ENCODE measurements at regions not wholly inside any gene's neighbourhood (a gene's known extent, or its start where the extent isn't known, plus 50 kb on each side); places are given as distances from the start of the nearest gene placed in this dataset.
"Not testable (repeated sequence)": the region's sequence is repeated elsewhere in the genome, so short reads cannot be mapped to it uniquely, and the experiment has no call there.

- DNase-seq (ENCODE audit: low read depth) = no peak
These were observed 437.0 kb upstream of the CNTN6 start for GRCh38 chr3:655824-656223.

- no peak for DNase-seq (ENCODE audit: low read depth)
These were observed 431.5 kb upstream of the CNTN6 start for GRCh38 chr3:661356-661755.

DNA sequence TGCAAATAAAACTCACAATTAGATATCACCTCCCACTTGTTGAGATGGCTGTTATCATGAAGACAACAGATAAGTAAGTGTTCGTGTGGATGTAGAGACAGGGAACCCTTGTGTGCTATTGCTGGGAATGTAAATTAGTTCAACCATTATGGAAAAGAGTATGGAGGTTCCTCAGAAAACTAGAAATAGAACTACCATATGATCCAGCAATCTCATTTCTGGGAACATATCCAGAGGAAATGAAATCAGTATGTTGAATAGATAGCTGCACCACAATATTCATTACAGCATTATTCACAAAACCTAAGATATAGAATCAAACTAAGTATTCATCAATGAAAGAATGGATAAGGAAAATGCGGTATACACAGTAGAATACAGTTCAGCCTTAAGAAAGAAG is 418.7 kb upstream of the CNTN6 start:
- no peak for DNase-seq (ENCODE audit: low read depth)

- DNase-seq (ENCODE audit: low read depth) = no peak
These were observed 417.0 kb upstream of the CNTN6 start for GRCh38 chr3:675846-676245.

DNA sequence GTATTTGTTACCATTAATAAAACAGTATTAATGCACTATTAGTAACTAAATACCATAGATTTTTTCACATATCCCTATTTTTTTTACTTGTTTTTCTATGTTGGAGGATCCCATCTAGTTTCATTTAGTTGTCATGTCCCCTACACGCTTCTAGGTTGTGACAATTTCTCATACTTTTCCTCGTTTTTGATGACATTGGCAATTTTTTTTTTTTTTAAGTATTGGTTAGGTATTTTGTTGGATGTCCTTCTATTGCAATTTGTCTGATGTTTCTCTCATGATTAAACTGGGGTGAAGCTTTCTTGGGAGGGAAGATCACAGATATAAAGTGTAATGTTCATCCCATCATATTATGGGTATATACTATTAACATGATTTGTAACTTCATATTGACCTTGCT is 409.1 kb upstream of the CNTN6 start:
- no peak for DNase-seq (ENCODE audit: low read depth)

- DNase-seq (ENCODE audit: low read depth) = no peak
These were observed 402.1 kb upstream of the CNTN6 start for GRCh38 chr3:690770-691169.

DNA sequence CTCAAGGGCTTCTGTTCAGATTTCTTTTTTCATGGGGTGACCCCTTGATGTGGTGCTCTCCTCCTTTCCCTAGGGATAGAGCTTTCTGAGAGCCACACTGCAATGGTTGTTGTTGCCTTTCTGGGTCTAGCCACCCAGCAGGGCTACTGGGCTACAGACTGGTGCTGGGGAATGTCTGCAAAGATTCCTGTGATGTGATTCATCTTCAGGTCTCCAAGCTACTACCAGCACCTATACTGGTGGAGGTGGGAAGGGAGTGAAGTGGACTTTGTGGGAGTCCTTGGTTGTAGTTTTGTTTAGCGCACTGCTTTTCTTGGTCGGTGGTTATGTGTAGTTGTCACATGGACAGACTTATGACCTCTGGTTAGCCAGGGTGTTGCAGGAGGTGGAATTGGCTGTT is 392.3 kb upstream of the CNTN6 start:
- DNase-seq (ENCODE audit: low read depth) = no peak

GRCh38 chr3:707041-707440 is 385.8 kb upstream of the CNTN6 start:
- DNase-seq (ENCODE audit: low read depth) = no peak

DNA sequence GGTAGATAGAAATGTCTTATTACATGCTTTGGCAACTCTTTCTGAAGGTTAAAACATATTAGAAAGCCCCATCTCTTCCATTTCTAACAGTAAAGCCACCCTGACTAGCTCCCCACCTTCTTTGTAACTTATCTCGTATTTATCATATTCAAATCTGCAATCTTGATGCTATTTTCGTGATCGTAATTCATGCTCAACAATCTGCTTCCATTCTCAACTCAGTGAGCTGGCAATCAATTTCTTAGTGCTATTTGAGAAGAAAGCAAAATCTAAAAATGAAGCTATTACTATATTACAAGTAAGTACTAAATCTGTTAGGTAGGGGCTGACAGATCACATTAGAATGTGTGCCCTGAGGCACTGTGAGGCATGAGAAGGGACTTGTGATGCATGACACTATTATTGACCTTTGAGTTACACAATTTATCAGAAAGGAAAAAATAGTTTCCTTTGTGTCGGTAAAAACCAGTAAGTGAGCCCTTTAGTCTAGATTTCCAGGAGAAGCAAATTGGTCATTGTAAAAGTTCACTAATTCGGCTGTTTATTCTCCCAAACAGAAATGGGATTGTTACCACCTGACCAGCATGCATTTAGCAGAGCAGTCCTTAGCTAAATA is 379.7 kb upstream of the CNTN6 start:
- DNase-seq (ENCODE audit: low read depth) = no peak

DNA sequence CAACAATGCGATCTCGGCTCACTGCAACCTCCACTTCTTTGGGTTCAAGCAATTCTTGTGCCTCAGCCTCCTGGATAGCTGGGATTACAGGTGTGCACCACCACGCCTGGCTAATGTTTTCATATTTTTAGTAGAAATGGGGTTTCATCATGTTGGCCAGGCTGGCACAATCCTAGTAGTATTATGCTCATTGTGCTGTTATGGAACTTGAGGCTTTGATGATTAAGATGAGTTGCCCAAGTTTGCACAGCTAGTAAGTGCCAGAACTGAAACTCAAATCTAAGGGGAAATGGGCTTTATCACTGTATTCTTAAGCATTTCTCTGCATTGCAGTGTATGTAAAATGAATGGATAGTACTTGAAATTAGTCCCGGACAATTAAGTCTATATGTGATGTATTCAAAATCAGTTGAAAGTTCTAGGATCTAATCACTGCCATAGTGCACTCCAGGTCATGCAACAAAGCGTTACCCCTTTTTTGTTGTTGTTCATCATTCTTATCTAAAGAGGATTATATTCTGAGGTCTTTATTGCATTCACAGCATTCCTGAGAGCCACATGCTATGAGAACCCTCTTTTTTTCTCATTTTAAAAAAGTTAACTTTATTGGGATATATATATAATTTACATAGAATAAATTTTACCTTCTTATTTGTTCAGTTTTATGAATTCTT is 378.7 kb upstream of the CNTN6 start:
- DNase-seq (ENCODE audit: low read depth) = no peak

- DNase-seq (ENCODE audit: low read depth) = no peak
These were observed 371.7 kb upstream of the CNTN6 start for GRCh38 chr3:721086-721485.

DNA sequence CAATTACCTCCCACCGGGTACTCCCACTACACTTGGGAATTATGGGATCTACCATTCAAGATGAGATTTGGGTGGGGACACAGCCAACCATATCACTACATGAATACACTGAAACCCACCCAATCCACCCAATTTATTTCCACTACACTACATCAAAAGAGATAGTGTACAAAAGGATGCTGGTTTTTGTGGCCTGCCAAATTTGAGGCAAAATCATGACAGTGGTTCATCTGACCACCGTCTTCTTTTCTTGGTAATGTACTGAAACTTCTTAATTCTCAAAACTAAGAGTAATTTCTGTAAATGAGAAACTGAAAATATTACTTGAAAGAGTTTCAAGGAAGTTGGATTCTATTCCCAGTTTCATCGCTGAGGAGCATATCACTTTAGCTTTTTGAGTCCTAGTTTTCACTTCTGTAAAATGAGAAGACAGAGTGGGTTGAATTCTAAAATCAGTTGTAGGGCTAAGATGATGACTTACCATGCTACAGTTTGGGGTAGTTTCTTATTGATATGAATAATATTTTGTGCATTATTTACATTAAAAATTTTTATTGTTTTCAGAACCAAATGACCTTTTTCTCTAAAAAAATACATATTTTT is 360.4 kb upstream of the CNTN6 start:
- no peak for DNase-seq (ENCODE audit: low read depth)

GRCh38 chr3:733313-733712 is 359.5 kb upstream of the CNTN6 start:
- DNase-seq (ENCODE audit: low read depth) = no peak

DNA sequence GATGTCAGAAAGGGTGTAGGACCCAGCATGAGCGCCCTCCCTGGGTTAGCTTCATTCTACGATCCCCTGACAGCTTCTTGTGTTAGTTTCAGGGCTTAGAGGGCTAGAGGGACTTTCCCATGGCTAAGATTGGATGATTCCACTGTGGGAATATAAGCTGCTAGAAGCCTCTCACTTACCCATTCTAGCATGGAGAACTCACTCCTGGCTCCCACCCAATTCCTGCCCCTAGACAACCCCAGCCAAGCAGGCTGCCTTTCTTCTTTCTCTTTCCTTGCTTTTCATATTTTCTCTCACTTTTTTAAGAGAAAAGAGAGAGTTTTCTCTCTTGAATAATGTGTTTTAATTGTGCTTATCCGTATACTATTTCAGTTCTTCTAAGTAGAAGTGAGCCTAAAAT is 335.1 kb upstream of the CNTN6 start:
- no peak for DNase-seq (ENCODE audit: low read depth)

- no peak for DNase-seq (ENCODE audit: low read depth)
These were observed 333.7 kb upstream of the CNTN6 start for GRCh38 chr3:759106-759505.

DNA sequence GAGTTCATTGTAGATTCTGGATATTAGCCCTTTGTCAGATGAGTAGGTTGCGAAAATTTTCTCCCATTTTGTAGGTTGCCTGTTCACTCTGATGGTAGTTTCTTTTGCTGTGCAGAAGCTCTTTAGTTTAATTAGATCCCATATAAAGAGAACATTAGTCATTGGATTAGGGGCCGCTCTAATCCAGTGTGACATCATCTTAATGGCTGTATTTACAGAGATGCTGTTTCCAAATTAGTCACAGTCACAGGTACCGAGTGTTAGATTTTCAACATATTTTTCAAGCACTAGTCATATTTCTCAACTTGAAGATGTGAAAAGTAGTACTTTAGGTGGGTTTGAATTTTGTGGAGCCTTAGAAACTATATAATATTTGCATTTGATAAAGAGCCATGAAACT is 319.4 kb upstream of the CNTN6 start:
- DNase-seq (ENCODE audit: low read depth) = not testable (repeated sequence)

DNA sequence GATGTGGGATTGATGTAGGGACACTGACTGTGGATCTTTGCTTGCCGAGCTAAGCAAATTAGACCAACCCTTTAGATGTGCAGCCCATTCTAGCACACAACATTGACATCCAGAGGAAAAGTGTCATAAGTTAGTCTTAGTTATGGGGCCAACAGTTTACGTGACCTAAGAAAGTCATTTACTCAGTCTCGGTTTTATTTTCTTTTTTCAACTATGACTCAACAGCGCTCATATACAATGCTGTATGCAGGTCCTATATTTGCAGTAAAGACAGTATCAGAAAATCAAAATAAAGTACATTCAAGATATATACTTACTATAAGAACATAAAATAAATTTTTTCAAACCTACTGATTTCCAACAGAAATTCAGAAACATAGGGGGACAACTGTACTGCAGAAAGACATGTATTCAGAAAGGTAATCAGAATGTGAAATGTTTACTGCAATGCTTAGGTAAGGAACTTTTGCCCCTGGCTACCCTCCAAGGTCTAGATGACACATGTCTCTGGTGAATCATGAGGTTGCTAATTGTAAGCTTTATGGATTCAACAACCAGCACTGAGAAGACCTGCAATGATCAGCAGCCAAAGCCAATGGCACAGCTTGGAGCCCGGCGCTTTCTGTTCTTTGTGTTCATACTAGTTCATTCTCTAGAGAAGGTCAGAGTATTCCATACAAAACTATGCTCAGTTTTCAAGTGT is 317.5 kb upstream of the CNTN6 start:
- DNase-seq (ENCODE audit: low read depth) = no peak

DNA sequence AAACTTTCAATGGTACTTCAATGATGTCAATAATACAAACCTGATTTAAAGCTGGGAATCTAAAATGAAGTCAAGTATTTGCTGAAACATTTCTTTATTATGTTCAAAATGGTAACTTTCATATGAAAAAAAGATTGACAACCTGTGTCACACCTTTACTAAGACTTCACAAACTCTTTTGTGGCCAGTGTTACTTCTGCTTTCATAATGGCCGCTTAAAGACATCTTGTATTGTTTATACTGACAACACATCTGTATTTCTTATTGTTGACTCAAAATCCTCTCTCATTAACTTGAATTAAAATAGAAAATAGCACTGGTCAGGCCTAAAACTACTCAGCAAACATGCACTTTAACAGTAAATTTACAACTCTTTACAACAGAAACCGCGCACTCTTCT is 312.3 kb upstream of the CNTN6 start:
- no peak for DNase-seq (ENCODE audit: low read depth)

- no peak for DNase-seq (ENCODE audit: low read depth)
These were observed 301.4 kb upstream of the CNTN6 start for GRCh38 chr3:791442-791841.

DNA sequence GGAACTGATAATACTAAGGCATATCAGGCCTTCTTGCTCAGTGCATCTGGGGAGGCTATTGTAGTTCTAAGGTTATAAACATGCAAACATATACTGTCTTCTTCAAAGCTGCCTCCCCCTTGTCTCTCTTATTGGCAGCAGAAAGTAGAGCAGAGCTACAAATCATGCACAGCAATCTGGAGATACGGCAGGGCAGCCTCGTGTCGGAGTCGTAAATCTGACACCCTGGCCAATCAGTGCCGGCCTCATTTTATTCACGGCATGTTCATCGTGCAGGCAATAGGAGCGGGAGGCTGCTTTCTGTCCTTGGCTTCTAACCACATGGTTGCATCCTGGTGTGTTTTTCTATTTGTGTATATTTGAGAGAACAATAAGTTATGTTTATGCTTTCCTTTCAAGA is 300.2 kb upstream of the CNTN6 start:
- DNase-seq (ENCODE audit: low read depth) = no peak

DNA sequence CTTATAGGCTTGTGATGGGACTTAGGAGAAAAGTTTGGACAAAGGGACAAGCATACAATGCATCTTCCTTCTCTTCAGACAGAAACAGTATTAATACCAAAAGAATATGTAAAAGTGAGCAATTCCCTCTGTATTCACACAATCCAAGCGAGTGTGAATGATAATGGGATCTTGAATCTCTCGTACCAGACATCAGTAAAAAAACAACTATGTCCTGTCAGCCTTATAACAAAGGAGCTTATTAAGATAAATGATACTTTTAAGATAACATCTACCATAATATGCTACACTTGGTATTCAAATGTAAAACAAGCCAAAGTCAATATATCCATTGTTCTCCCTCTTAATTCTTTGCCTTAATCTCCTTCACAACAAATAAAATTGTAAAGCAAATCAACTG is 288.6 kb upstream of the CNTN6 start:
- DNase-seq (ENCODE audit: low read depth) = no peak

DNA sequence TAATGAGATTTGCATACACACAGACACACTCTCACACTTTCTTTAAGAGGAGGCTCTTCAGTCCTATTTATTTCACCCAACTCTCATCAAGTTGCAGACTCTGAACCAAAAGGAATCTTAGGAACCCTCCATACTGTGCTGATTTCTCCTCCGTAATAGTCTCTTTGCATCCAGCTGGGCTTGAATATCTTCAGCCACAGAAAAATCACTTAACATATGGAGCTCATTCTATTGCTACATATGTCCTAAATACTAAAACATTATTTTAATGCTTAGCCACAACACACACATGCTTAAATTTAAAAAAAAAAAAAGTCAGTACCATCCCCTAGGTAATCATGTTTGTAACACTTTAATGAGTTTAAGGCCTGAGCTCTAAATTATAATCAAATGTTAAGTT is 287.5 kb upstream of the CNTN6 start:
- no peak for DNase-seq (ENCODE audit: low read depth)

DNA sequence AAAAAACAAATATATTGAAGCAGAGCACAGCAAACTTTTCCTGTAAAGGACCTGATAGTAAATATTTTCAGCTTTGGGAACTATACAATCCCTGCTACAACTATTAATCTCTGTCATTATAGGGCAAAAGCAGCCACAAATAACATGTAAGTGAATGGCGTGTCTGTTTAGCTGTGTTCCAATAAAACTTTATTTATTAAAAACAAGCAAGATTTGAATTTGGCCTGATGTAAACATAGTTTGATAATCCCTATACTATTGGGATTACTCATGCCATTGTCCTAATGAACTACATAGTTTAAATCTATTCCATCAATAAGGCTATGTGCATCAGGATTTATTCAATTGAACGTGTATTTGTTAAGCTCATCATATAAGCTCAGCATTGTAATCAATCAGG is 286.8 kb upstream of the CNTN6 start:
- DNase-seq (ENCODE audit: low read depth) = no peak
